H1 (cell line): ENCODE measurements at regions not wholly inside any gene's neighbourhood (a gene's known extent, or its start where the extent isn't known, plus 50 kb on each side); places are given as distances from the start of the nearest gene placed in this dataset.

Source experiments
- CTCF ChIA-PET: fragments of 300-600 bp; sonication (Branson Sonifier 250); formaldehyde crosslinking; loops from one replicate; lab custom pipeline; 2021; ENCODE audit not compliant: partially characterized antibody; lab: Charles Lee
- POLR2A ChIA-PET: fragments of 300-600 bp; sonication (Branson Sonifier 250); formaldehyde crosslinking; loops from one replicate; lab custom pipeline; 2021; ENCODE audit warnings: inconsistent platforms; ENCODE audit not compliant: partially characterized antibody; lab: Charles Lee
- DNase-seq, 2 experiments: peaks; one replicate each; pipeline versions ENCODE4 v3.0.0 to v3.0.0-alpha.2; 2010 to 2022; ENCODE audit warnings: low spot score in 2 of 2, low read depth in 1 of 2, mixed read lengths in 1 of 2
- FAIRE-seq: peaks from 2 replicates; lab custom pipeline; 2011; peaks lifted over from hg19 to GRCh38; lab: Jason Lieb, UNC
- H2AFZ ChIP-seq: 2 replicates; pipeline ENCODE4 v1.8.1; 2012; ENCODE audit warnings: low read length, inconsistent platforms
- H2AK5ac ChIP-seq: 2 replicates; pipeline ENCODE4 v1.6.1; 2013; ENCODE audit warnings: low read depth, low read length
- H2BK120ac ChIP-seq: replicated peaks from 2 replicates; pipeline ENCODE3; 2013; ENCODE audit warnings: low read depth, low read length, inconsistent platforms
- H2BK12ac ChIP-seq: 2 replicates; pipeline ENCODE4 v1.6.1; 2013; ENCODE audit warnings: low read depth, low read length
- H2BK15ac ChIP-seq: 2 replicates; pipeline ENCODE4 v1.6.1; 2013; ENCODE audit warnings: low read length
- H2BK20ac ChIP-seq: 2 replicates; pipeline ENCODE4 v1.6.1; 2013; ENCODE audit warnings: low read length
- H2BK5ac ChIP-seq: 2 replicates; pipeline ENCODE4 v1.6.1; 2013; ENCODE audit warnings: low read depth, low read length
- H3K14ac ChIP-seq: 2 replicates; pipeline ENCODE4 v1.6.1; 2013; ENCODE audit warnings: inconsistent platforms; ENCODE audit not compliant: insufficient read length
- H3K18ac ChIP-seq: 2 replicates; pipeline ENCODE4 v1.6.1; 2013; ENCODE audit warnings: low read length; ENCODE audit errors: extremely low read depth
- H3K23ac ChIP-seq: 2 replicates; pipeline ENCODE4 v1.6.1; 2013; ENCODE audit warnings: inconsistent platforms; ENCODE audit not compliant: insufficient read length
- H3K23me2 ChIP-seq: 2 replicates; pipeline ENCODE4 v1.6.1; 2013; ENCODE audit warnings: low read depth, low read length
- H3K27ac ChIP-seq: 2 replicates; pipeline ENCODE4 v1.6.1; 2011; ENCODE audit warnings: low read depth, low read length, inconsistent platforms
- H3K27me3 ChIP-seq, 4 experiments: replicated peaks in 1 of 4; 1 replicate in 1 of 4; 2 replicates in 3 of 4; pipeline versions ENCODE4 v1.6.1 to v1.8.1; 2011 to 2013; ENCODE audit warnings: low read length in 3 of 4, mild to moderate bottlenecking in 3 of 4, inconsistent platforms in 2 of 4, mixed read lengths in 2 of 4, moderate library complexity in 1 of 4; ENCODE audit not compliant: control insufficient read depth in 3 of 4, insufficient read depth in 3 of 4; ENCODE audit errors: extremely low read depth in 1 of 4
- H3K36me3 ChIP-seq, 4 experiments: 2 replicates each; pipeline versions ENCODE4 v1.6.1 to v1.8.1; 2011 to 2013; ENCODE audit warnings: mild to moderate bottlenecking in 4 of 4, low read length in 3 of 4, moderate library complexity in 2 of 4, control low read depth in 1 of 4, inconsistent platforms in 1 of 4; ENCODE audit not compliant: insufficient read depth in 4 of 4, control insufficient read depth in 2 of 4
- H3K4ac ChIP-seq: replicated peaks from 2 replicates; pipeline ENCODE3; 2013; ENCODE audit warnings: low read length, low read depth, mixed read lengths, inconsistent platforms; ENCODE audit not compliant: insufficient read length
- H3K4me1 ChIP-seq, 4 experiments: replicated peaks in 1 of 4; 1 replicate in 1 of 4; 2 replicates in 3 of 4; pipeline versions ENCODE4 v1.6.1 to v1.8.1; 2011 to 2013; ENCODE audit warnings: low read length in 3 of 4, inconsistent platforms in 2 of 4, mixed read lengths in 1 of 4; ENCODE audit not compliant: insufficient read depth in 4 of 4, control insufficient read depth in 3 of 4
- H3K4me2 ChIP-seq, 2 experiments: 2 replicates each; pipeline versions ENCODE4 v1.6.1 to v1.8.1; 2011 to 2013; ENCODE audit warnings: low read depth in 2 of 2, low read length in 2 of 2, control low read depth in 1 of 2, inconsistent platforms in 1 of 2, mild to moderate bottlenecking in 1 of 2; ENCODE audit not compliant: insufficient read depth in 1 of 2
- H3K4me3 ChIP-seq, 4 experiments: fragments of 200-600, 300-600 bp in 1 of 4; sonication (generic), shearing (Covaris generic), sonication (Bioruptor Twin) in 1 of 4; 2 replicates each; pipeline versions ENCODE4 v1.5.1 to v1.8.1; 2011 to 2016; ENCODE audit warnings: low read length in 4 of 4, low read depth in 3 of 4, control low read depth in 2 of 4, inconsistent platforms in 2 of 4, mild to moderate bottlenecking in 2 of 4, mixed read lengths in 1 of 4, moderate library complexity in 1 of 4; ENCODE audit not compliant: insufficient read depth in 2 of 4; ENCODE audit errors: extremely low read depth in 1 of 4
- H3K56ac ChIP-seq: replicated peaks from 2 replicates; pipeline ENCODE3; 2013; ENCODE audit warnings: low read depth, mild to moderate bottlenecking, mixed read lengths, low read length, inconsistent platforms; ENCODE audit not compliant: insufficient read length
- H3K79me1 ChIP-seq: 2 replicates; pipeline ENCODE4 v1.6.1; 2013; ENCODE audit warnings: low read depth, low read length, control low read depth
- H3K79me2 ChIP-seq, 2 experiments: 2 replicates each; pipeline versions ENCODE4 v1.6.1 to v1.8.1; 2012 to 2013; ENCODE audit warnings: low read length in 2 of 2, mild to moderate bottlenecking in 2 of 2, inconsistent platforms in 1 of 2; ENCODE audit not compliant: insufficient read depth in 2 of 2, control insufficient read depth in 1 of 2
- H3K9ac ChIP-seq, 4 experiments: replicated peaks in 1 of 4; 1 replicate in 1 of 4; 2 replicates in 3 of 4; pipeline versions ENCODE4 v1.6.1 to v1.8.1; 2011 to 2013; ENCODE audit warnings: low read depth in 3 of 4, low read length in 3 of 4, control low read depth in 2 of 4, mild to moderate bottlenecking in 2 of 4, moderate library complexity in 2 of 4, inconsistent platforms in 1 of 4; ENCODE audit errors: extremely low read depth in 1 of 4
- H3K9me3 ChIP-seq, 2 experiments: 2 replicates each; pipeline versions ENCODE4 v1.6.1 to v1.8.1; 2012 to 2013; ENCODE audit warnings: mild to moderate bottlenecking in 2 of 2, moderate library complexity in 2 of 2, control low read depth in 1 of 2, inconsistent platforms in 1 of 2, low read depth in 1 of 2, low read length in 1 of 2, mixed read lengths in 1 of 2; ENCODE audit not compliant: insufficient read depth in 2 of 2
- H4K20me1 ChIP-seq, 2 experiments: replicated peaks in 1 of 2; 2 replicates each; pipeline versions ENCODE3 to v1.8.1; 2011 to 2013; ENCODE audit warnings: inconsistent platforms in 2 of 2, low read length in 2 of 2, mild to moderate bottlenecking in 1 of 2; ENCODE audit not compliant: insufficient read depth in 2 of 2, control insufficient read depth in 1 of 2
- H4K5ac ChIP-seq: 2 replicates; pipeline ENCODE4 v1.6.1; 2013; ENCODE audit warnings: low read length, low read depth, mixed read lengths, inconsistent platforms; ENCODE audit not compliant: insufficient read length
- H4K8ac ChIP-seq: 2 replicates; pipeline ENCODE4 v1.8.0; 2013; ENCODE audit warnings: mild to moderate bottlenecking, moderate library complexity, low read length, inconsistent platforms; ENCODE audit not compliant: insufficient read depth; ENCODE audit errors: extremely low read depth
- H4K91ac ChIP-seq: replicated peaks from 2 replicates; pipeline ENCODE3; 2013; ENCODE audit warnings: low read length, mixed read lengths, inconsistent platforms; ENCODE audit not compliant: insufficient read length
- TCF12 ChIP-seq: IDR thresholded peaks from 2 replicates; pipeline ENCODE4 v1.6.1; 2011; ENCODE audit warnings: low read depth, mild to moderate bottlenecking, low read length
- WGBS, 2 experiments: shearing (Covaris generic) in 1 of 2; methylation state at CpG; one replicate each; pipeline versions ENCODE4 v1.1.6 to v1.1.7; 2013 to 2015; ENCODE audit warnings: low lambda C conversion rate in 2 of 2, mixed read lengths in 2 of 2, inconsistent platforms in 1 of 2, low coverage in 1 of 2, missing lambda C conversion rate in 1 of 2; ENCODE audit not compliant: insufficient replicate concordance in 2 of 2, insufficient coverage in 1 of 2, insufficient read length in 1 of 2; ENCODE audit errors: extremely low coverage in 1 of 2, missing lambda C conversion rate in 1 of 2; 5-methylcytosine and 5-hydroxymethylcytosine counted together

- H4K91ac ChIP-seq: no peak overlapping the region
- no peak for TF ChIP-seq TCF12
- H3K4me3 ChIP-seq: no peak overlapping the region
- H3K4me1 ChIP-seq: peaks cover 8 to 16% (median 12%) of the 10 kb centered on the region in 4 experiments
- H2AFZ ChIP-seq: no peak overlapping the region
- no peak overlapping the region for H3K9ac ChIP-seq
- CTCF ChIA-PET: interaction anchor here (1.2 to 1.7 kb wide), 4 partner anchors 10 to 45 kb away, joined by 3 to 7 read pairs (median 4); no protein-coding TSS in a partner anchor
- POLR2A ChIA-PET: no interaction called here
- no peaks in the 10 kb centered on the region for H3K79me2 ChIP-seq
- H3K36me3 ChIP-seq: no peaks in the 10 kb centered on the region
- no peak overlapping the region for H3K23ac ChIP-seq
- no peak overlapping the region for H2BK15ac ChIP-seq
- no peak overlapping the region for H2BK5ac ChIP-seq
- H2BK20ac ChIP-seq: no peak overlapping the region
- DNase-seq (no peak), FAIRE-seq (no peak)
- 82% methylated on average over 4 of the region's 4 CpGs; no CpG with 5 or more reads in 1 of the 2 experiments for WGBS, 2 experiments
- no peaks in the 10 kb centered on the region for H3K23me2 ChIP-seq
- H2AK5ac ChIP-seq: no peak overlapping the region
- no peak overlapping the region for H3K14ac ChIP-seq
- H4K8ac ChIP-seq: no peak overlapping the region
- no peak overlapping the region for H3K18ac ChIP-seq
- H3K79me1 ChIP-seq: no peaks in the 10 kb centered on the region; the same call in none of the 2 replicates
- H4K5ac ChIP-seq: no peak overlapping the region
- H3K56ac ChIP-seq: no peak overlapping the region
- H2BK12ac ChIP-seq: no peak overlapping the region
- no peak overlapping the region for H3K4ac ChIP-seq
- no peak overlapping the region for H3K4me2 ChIP-seq
- H3K27me3 ChIP-seq: no peaks in the 10 kb centered on the region; a peak in 1 of 7 replicates
- H4K20me1 ChIP-seq: no peaks in the 10 kb centered on the region
- peaks cover 0 to 3% of the 10 kb centered on the region in 2 experiments; a peak in 1 of 4 replicates for H3K9me3 ChIP-seq
- no peak overlapping the region for H3K27ac ChIP-seq
- no peak overlapping the region for H2BK120ac ChIP-seq
Measured at GRCh38 chr14:101500681-101501080, 60.6 kb upstream of the DIO3 start.
